AG10803 (cell line): ENCODE measurements at regions not wholly inside any gene's neighbourhood (a gene's known extent, or its start where the extent isn't known, plus 50 kb on each side); places are given as distances from the start of the nearest gene placed in this dataset.
"Not testable (repeated sequence)": the region's sequence is repeated elsewhere in the genome, so short reads cannot be mapped to it uniquely, and the experiment has no call there.

Experiments used
- DNase-seq: peaks from one replicate; pipeline ENCODE4 v3.0.0; 2010; ENCODE audit warnings: low read depth
- H3K4me3 ChIP-seq: 2 replicates; pipeline ENCODE4 v1.5.1; 2011; ENCODE audit warnings: mild to moderate bottlenecking, low read length, control low read depth
- CTCF ChIP-seq: conservative IDR thresholded peaks from 2 replicates; pipeline ENCODE4 v1.5.1; 2011; ENCODE audit warnings: mild to moderate bottlenecking, low read length, control low read depth, inconsistent platforms

GRCh38 chr2:88871336-88871735 lies 179.9 kb downstream of the RPIA start:
- no peak for DNase-seq
- no peak for TF ChIP-seq CTCF
- H3K4me3 ChIP-seq: no peak overlapping the region

- DNase-seq: no peak
- H3K4me3 ChIP-seq: no peak overlapping the region
- TF ChIP-seq CTCF: no peak
Observed at GRCh38 chr2:88873620-88874019, 182.1 kb downstream of the RPIA start.

GRCh38 chr2:88874063-88874657 lies 182.7 kb downstream of the RPIA start:
- peak; percentile 88 for TF ChIP-seq CTCF
- no peak overlapping the region for H3K4me3 ChIP-seq
- DNase-seq: peak; percentile 53

GRCh38 chr2:88875736-88876135 lies 184.3 kb downstream of the RPIA start:
- no peak for TF ChIP-seq CTCF
- H3K4me3 ChIP-seq: no peak overlapping the region
- DNase-seq: no peak

GRCh38 chr2:88880441-88880953 lies 189.0 kb downstream of the RPIA start:
- TF ChIP-seq CTCF: peak; percentile 87
- DNase-seq: peak; percentile 44
- H3K4me3 ChIP-seq: no peak overlapping the region

GRCh38 chr2:88885275-88885674 lies 193.8 kb downstream of the RPIA start:
- no peak overlapping the region for H3K4me3 ChIP-seq
- DNase-seq: no peak
- TF ChIP-seq CTCF: no peak

GRCh38 chr2:88885679-88886416 lies 194.4 kb downstream of the RPIA start:
- no peak overlapping the region for H3K4me3 ChIP-seq
- no peak for TF ChIP-seq CTCF

GRCh38 chr2:88887466-88887865 lies 196.0 kb downstream of the RPIA start:
- DNase-seq, H3K4me3 ChIP-seq: not testable (repeated sequence)

More at GRCh38 chr2:88885679-88886416, 194.4 kb downstream of the RPIA start:
- no peak for DNase-seq
